Adrenal gland (tissue), 9 donors: ENCODE measurements at regions not wholly inside any gene's neighbourhood (a gene's known extent, or its start where the extent isn't known, plus 50 kb on each side); places are given as distances from the start of the nearest gene placed in this dataset.

ENCODE experiments used
- DNase-seq, 7 donors: peaks; one replicate each; pipeline ENCODE4 v3.0.0-alpha.2; 2019 to 2020
- H3K27ac ChIP-seq, 5 donors: fragments of 200-600 bp; sonication (generic) in 4 of 5; 1 replicate in 3 of 5; 2 replicates in 2 of 5; pipeline versions ENCODE4 v1.5.1 to v1.8.0; 2016 to 2020; ENCODE audit warnings: mild to moderate bottlenecking in 1 of 5
- H3K27me3 ChIP-seq: fragments of 200-600 bp; 2 replicates; pipeline ENCODE4 v1.8.0; 2021
- H3K36me3 ChIP-seq, 2 donors: fragments of 200-600 bp; replicated peaks in 1 of 2; 1 replicate in 1 of 2; 2 replicates in 1 of 2; pipeline versions ENCODE4 v1.5.1 to v1.8.0; 2018 to 2022
- H3K4me1 ChIP-seq, 2 donors: fragments of 200-600 bp; replicated peaks in 1 of 2; 1 replicate in 1 of 2; 2 replicates in 1 of 2; pipeline versions ENCODE4 v1.5.1 to v1.8.0; 2018 to 2021
- H3K4me3 ChIP-seq, 4 donors: fragments of 200-600 bp; sonication (generic) in 3 of 4; one replicate each; pipeline ENCODE4 v1.5.1; 2016 to 2018
- H3K9me3 ChIP-seq, 3 donors: fragments of 200-600 bp; sonication (generic) in 1 of 3; replicated peaks in 1 of 3; 1 replicate in 2 of 3; 2 replicates in 1 of 3; pipeline versions ENCODE4 v1.5.1 to v1.8.0; 2016 to 2021
- CTCF ChIP-seq, 6 experiments: fragments of 450-650 bp in 4 of 6; fragments of 200-600 bp in 2 of 6; sonication (generic) in 1 of 6; IDR thresholded peaks; 1 replicate in 5 of 6; 2 replicates in 1 of 6; pipeline versions ENCODE4 v1.5.1 to v1.8.0; 2016 to 2021; ENCODE audit warnings: antibody characterized with exemption in 6 of 6, mild to moderate bottlenecking in 2 of 6, moderate library complexity in 1 of 6
- POLR2A ChIP-seq, 2 donors: fragments of 450-650 bp; IDR thresholded peaks; one replicate each; pipeline ENCODE4 v1.6.1; 2017; ENCODE audit warnings: antibody characterized with exemption in 2 of 2, mild to moderate bottlenecking in 2 of 2, moderate library complexity in 1 of 2
- WGBS, 4 donors: extraction: QIAGEN DNeasy Blood & Tissue Kit in 2 of 4; methylation state at CpG; one replicate each; pipeline versions ENCODE4 v1.1.5 to v1.1.7; 2013 to 2017; 5-methylcytosine and 5-hydroxymethylcytosine counted together
- intact Hi-C, 2 donors: fragments of 100-400 bp; cut with DNase I; formaldehyde crosslinking; loops; one replicate each; pipeline versions ENCODE4 v1.14.1 to v1.15.0; 2022 to 2023
- donor health status: healthy with polysubstance abuse.
- donor health status: Bipolar disorder and iron deficiency.
- donor health status: DM: yes; HTN: yes; CAD: no.
- donor health status: DM: no; HTN: no; CAD: no.
- donor health status: DM: no; HTN: no; CAD: no.

GRCh38 chr10:2876032-2876431, 191.3 kb upstream of the PFKP start:
- 56 to 83% (median 67%) methylated on average over 2 of the region's 2 CpGs for WGBS, 4 donors
- H3K27me3 ChIP-seq, result no peaks in the 10 kb centered on the region
- no peaks in the 10 kb centered on the region for H3K36me3 ChIP-seq
- H3K27ac ChIP-seq, result no peak overlapping the region
- intact Hi-C loops, result no loop called here
- TF ChIP-seq CTCF (IDR thresholded peaks at IDR 0.05), result no peak
- TF ChIP-seq POLR2A (IDR thresholded peaks at IDR 0.05), result no peak
- no peak for DNase-seq
- no peak overlapping the region for H3K4me3 ChIP-seq
- no peaks in the 10 kb centered on the region for H3K9me3 ChIP-seq
- no peaks in the 10 kb centered on the region for H3K4me1 ChIP-seq

- DNase-seq, result no peak
- intact Hi-C loops, result no loop called here
These were observed 192.4 kb upstream of the PFKP start for GRCh38 chr10:2874963-2875362.

GRCh38 chr10:2873769-2874168, 193.6 kb upstream of the PFKP start:
- WGBS, 4 donors, result 68 to 77% (median 70%) methylated on average over 2 of the region's 2 CpGs
- H3K9me3 ChIP-seq, result no peaks in the 10 kb centered on the region
- DNase-seq, result no peak
- TF ChIP-seq CTCF (IDR thresholded peaks at IDR 0.05) (no peak), POLR2A (IDR thresholded peaks at IDR 0.05) (no peak)
- no peak overlapping the region for H3K27ac ChIP-seq
- H3K36me3 ChIP-seq, result no peaks in the 10 kb centered on the region
- intact Hi-C loops, result no loop called here
- peaks cover 3% of the 10 kb centered on the region for H3K27me3 ChIP-seq
- no peak overlapping the region for H3K4me3 ChIP-seq
- no peaks in the 10 kb centered on the region for H3K4me1 ChIP-seq

More at GRCh38 chr10:2874963-2875362, 192.4 kb upstream of the PFKP start:
- Histone ChIP-seq H3K9me3 (no peaks in the 10 kb centered on the region), H3K27ac (no peak overlapping the region), H3K36me3 (no peaks in the 10 kb centered on the region), H3K27me3 (no peaks in the 10 kb centered on the region), H3K4me3 (no peak overlapping the region), H3K4me1 (no peaks in the 10 kb centered on the region)
- no peak for TF ChIP-seq POLR2A (IDR thresholded peaks at IDR 0.05)
- no peak for TF ChIP-seq CTCF (IDR thresholded peaks at IDR 0.05)
- WGBS, 4 donors, result 49 to 55% (median 53%) methylated on average over 6 of the region's 6 CpGs

GRCh38 chr10:2871673-2872219, 195.6 kb upstream of the PFKP start:
- Histone ChIP-seq H3K27me3 (peaks cover 7% of the 10 kb centered on the region), H3K4me3 (no peak overlapping the region), H3K9me3 (no peaks in the 10 kb centered on the region), H3K36me3 (no peaks in the 10 kb centered on the region), H3K4me1 (no peaks in the 10 kb centered on the region), H3K27ac (no peak overlapping the region)
- no peak for DNase-seq
- intact Hi-C loops, result no loop called here
- WGBS, 4 donors, result 55 to 79% (median 69%) methylated on average over 2 of the region's 2 CpGs
- no peak for TF ChIP-seq CTCF (IDR thresholded peaks at IDR 0.05)
- TF ChIP-seq POLR2A (IDR thresholded peaks at IDR 0.05), result no peak
